WERI-Rb-1 (cell line): ENCODE measurements at regions not wholly inside any gene's neighbourhood (a gene's known extent, or its start where the extent isn't known, plus 50 kb on each side); places are given as distances from the start of the nearest gene placed in this dataset.

Source experiments
- DNase-seq: peaks from one replicate; pipeline ENCODE4 v3.0.0-alpha.2; 2020
- H3K27ac ChIP-seq: fragments of 250-450 bp; sonication (Bioruptor Pico); 2 replicates; pipeline ENCODE4 v1.5.1; 2020; ENCODE audit warnings: mild to moderate bottlenecking, moderate library complexity
- H3K27me3 ChIP-seq: fragments of 250-450 bp; sonication (Bioruptor Pico); 2 replicates; pipeline ENCODE4 v1.5.1; 2021; ENCODE audit warnings: mild to moderate bottlenecking, low read depth, moderate library complexity; ENCODE audit not compliant: insufficient read depth, severe bottlenecking
- H3K36me3 ChIP-seq: fragments of 250-450 bp; sonication (Bioruptor Pico); 2 replicates; pipeline ENCODE4 v1.5.1; 2020; ENCODE audit warnings: mild to moderate bottlenecking, moderate library complexity
- H3K4me3 ChIP-seq: 2 replicates; pipeline ENCODE4 v1.5.1; 2011; ENCODE audit warnings: low read depth, mild to moderate bottlenecking, control low read depth, low read length
- H3K9me3 ChIP-seq: fragments of 250-450 bp; sonication (Bioruptor Pico); 2 replicates; pipeline ENCODE4 v1.5.1; 2021; ENCODE audit warnings: mild to moderate bottlenecking, moderate library complexity; ENCODE audit not compliant: severe bottlenecking
- CTCF ChIP-seq: IDR thresholded peaks from 2 replicates; pipeline ENCODE4 v1.5.1; 2011; ENCODE audit warnings: low read depth, mild to moderate bottlenecking, control low read depth, inconsistent platforms, low read length

- no peak for TF ChIP-seq CTCF
- Histone ChIP-seq H3K4me3 (no peak overlapping the region), H3K9me3 (no peaks in the 10 kb centered on the region), H3K27ac (no peak overlapping the region), H3K36me3 (no peaks in the 10 kb centered on the region), H3K27me3 (no peaks in the 10 kb centered on the region)
- no peak for DNase-seq
These were observed 984.4 kb upstream of the PABPC4L start for GRCh38 chr4:135186002-135186401.

GRCh38 chr4:135185256-135185655 lies 983.7 kb upstream of the PABPC4L start:
- no peak for DNase-seq
- no peaks in the 10 kb centered on the region for H3K9me3 ChIP-seq
- no peak overlapping the region for H3K27ac ChIP-seq
- H3K27me3 ChIP-seq, result no peaks in the 10 kb centered on the region
- no peaks in the 10 kb centered on the region for H3K36me3 ChIP-seq
- TF ChIP-seq CTCF, result no peak
- H3K4me3 ChIP-seq, result no peak overlapping the region

- H3K27ac ChIP-seq, result no peak overlapping the region
- no peaks in the 10 kb centered on the region for H3K27me3 ChIP-seq
- no peaks in the 10 kb centered on the region for H3K36me3 ChIP-seq
- TF ChIP-seq CTCF, result no peak
- H3K9me3 ChIP-seq, result no peaks in the 10 kb centered on the region
- DNase-seq, result no peak
- no peak overlapping the region for H3K4me3 ChIP-seq
These were observed 983.1 kb upstream of the PABPC4L start for GRCh38 chr4:135184715-135185114.

GRCh38 chr4:135177321-135177720 lies 975.7 kb upstream of the PABPC4L start:
- no peak for TF ChIP-seq CTCF
- H3K27me3 ChIP-seq, result no peaks in the 10 kb centered on the region
- H3K9me3 ChIP-seq, result peaks cover 3% of the 10 kb centered on the region
- no peak for DNase-seq
- no peaks in the 10 kb centered on the region for H3K36me3 ChIP-seq
- no peak overlapping the region for H3K4me3 ChIP-seq
- H3K27ac ChIP-seq, result no peak overlapping the region

GRCh38 chr4:135166661-135167060 lies 965.1 kb upstream of the PABPC4L start:
- Histone ChIP-seq H3K9me3 (no peaks in the 10 kb centered on the region), H3K4me3 (no peak overlapping the region), H3K36me3 (no peaks in the 10 kb centered on the region), H3K27me3 (no peaks in the 10 kb centered on the region), H3K27ac (no peak overlapping the region)
- no peak for TF ChIP-seq CTCF
- no peak for DNase-seq

- Histone ChIP-seq H3K27ac (no peak overlapping the region), H3K36me3 (no peaks in the 10 kb centered on the region), H3K27me3 (no peaks in the 10 kb centered on the region), H3K4me3 (no peak overlapping the region), H3K9me3 (no peaks in the 10 kb centered on the region)
- no peak for DNase-seq
- TF ChIP-seq CTCF, result no peak
These were observed 963.0 kb upstream of the PABPC4L start for GRCh38 chr4:135164601-135165000.
